Esophagus muscularis mucosa (tissue), 4 donors: ENCODE measurements at regions not wholly inside any gene's neighbourhood (a gene's known extent, or its start where the extent isn't known, plus 50 kb on each side); places are given as distances from the start of the nearest gene placed in this dataset.

ENCODE experiments used
- EP300 ChIP-seq: sonication (generic); formaldehyde crosslinking; IDR thresholded peaks from one replicate; pipeline ENCODE4 v1.6.1; 2017; ENCODE audit warnings: antibody characterized with exemption
- POLR2A ChIP-seq: fragments of 450-650 bp; IDR thresholded peaks from one replicate; pipeline ENCODE4 v1.6.1; 2017; ENCODE audit warnings: antibody characterized with exemption, moderate library complexity, mild to moderate bottlenecking, low read depth
- POLR2AphosphoS5 ChIP-seq, 2 donors: sonication (generic); formaldehyde crosslinking; IDR thresholded peaks; one replicate each; pipeline ENCODE4 v1.6.1; 2017; ENCODE audit warnings: antibody characterized with exemption in 2 of 2
- TF ChIP-seq, protein P1 (sequence below), 3 experiments: fragments of 200-600 bp in 2 of 3; fragments of 450-650 bp in 1 of 3; sonication (generic) in 2 of 3; IDR thresholded peaks; one replicate each; pipeline ENCODE4 v1.5.1; 2017 to 2019; ENCODE audit warnings: antibody characterized with exemption in 3 of 3, mild to moderate bottlenecking in 2 of 3, moderate library complexity in 1 of 3

DNA sequence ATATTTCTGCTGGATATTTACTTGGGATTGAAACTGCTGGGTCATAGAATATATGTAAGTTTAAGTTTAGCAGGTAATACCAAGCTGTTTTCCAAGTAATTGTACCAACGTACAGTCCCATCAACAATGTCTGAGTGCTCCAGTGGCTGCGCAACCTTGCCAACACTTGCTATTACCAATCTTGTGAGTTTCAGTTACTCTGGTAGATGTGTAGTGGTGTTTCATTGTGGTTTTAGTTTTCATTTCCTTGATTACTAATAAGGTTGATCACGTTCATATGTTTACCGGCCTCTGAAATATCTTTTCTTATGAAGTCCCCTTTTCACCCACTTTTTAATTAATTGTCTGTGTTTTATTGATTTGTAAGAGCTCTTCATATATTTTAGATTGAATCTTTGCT is 370.6 kb upstream of the CADM1 start:
- TF ChIP-seq, protein P1, sequence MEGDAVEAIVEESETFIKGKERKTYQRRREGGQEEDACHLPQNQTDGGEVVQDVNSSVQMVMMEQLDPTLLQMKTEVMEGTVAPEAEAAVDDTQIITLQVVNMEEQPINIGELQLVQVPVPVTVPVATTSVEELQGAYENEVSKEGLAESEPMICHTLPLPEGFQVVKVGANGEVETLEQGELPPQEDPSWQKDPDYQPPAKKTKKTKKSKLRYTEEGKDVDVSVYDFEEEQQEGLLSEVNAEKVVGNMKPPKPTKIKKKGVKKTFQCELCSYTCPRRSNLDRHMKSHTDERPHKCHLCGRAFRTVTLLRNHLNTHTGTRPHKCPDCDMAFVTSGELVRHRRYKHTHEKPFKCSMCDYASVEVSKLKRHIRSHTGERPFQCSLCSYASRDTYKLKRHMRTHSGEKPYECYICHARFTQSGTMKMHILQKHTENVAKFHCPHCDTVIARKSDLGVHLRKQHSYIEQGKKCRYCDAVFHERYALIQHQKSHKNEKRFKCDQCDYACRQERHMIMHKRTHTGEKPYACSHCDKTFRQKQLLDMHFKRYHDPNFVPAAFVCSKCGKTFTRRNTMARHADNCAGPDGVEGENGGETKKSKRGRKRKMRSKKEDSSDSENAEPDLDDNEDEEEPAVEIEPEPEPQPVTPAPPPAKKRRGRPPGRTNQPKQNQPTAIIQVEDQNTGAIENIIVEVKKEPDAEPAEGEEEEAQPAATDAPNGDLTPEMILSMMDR (IDR thresholded peaks at IDR 0.05) = no peak
- TF ChIP-seq POLR2A (no peak), POLR2AphosphoS5 (IDR thresholded peaks at IDR 0.05) (no peak), EP300 (no peak)
